Activated naive CD8-positive, alpha-beta T cell treated with anti-CD3 and anti-CD28 coated beads for 36 hours (primary cell): ENCODE measurements at regions not wholly inside any gene's neighbourhood (a gene's known extent, or its start where the extent isn't known, plus 50 kb on each side); places are given as distances from the start of the nearest gene placed in this dataset.

ENCODE experiments used
- DNase-seq: peaks from one replicate; pipeline ENCODE4 v3.0.0; 2021
- H3K27ac Mint-ChIP-seq: one replicate; pipeline ENCODE4 v1.8.0; 2022; ENCODE audit warnings: mild to moderate bottlenecking, moderate library complexity, mixed read lengths
- H3K27me3 Mint-ChIP-seq: one replicate; pipeline ENCODE4 v1.8.0; 2022; ENCODE audit warnings: mild to moderate bottlenecking, mixed read lengths
- H3K36me3 Mint-ChIP-seq: one replicate; pipeline ENCODE4 v1.8.0; 2021; ENCODE audit warnings: mild to moderate bottlenecking, mixed read lengths
- H3K4me1 Mint-ChIP-seq: one replicate; pipeline ENCODE4 v1.8.0; 2021; ENCODE audit warnings: mixed read lengths
- H3K4me3 Mint-ChIP-seq: one replicate; pipeline ENCODE4 v1.8.0; 2022; ENCODE audit warnings: mild to moderate bottlenecking, moderate library complexity, mixed read lengths
- H3K9me3 Mint-ChIP-seq: one replicate; pipeline ENCODE4 v1.8.0; 2022; ENCODE audit warnings: mixed read lengths

DNA sequence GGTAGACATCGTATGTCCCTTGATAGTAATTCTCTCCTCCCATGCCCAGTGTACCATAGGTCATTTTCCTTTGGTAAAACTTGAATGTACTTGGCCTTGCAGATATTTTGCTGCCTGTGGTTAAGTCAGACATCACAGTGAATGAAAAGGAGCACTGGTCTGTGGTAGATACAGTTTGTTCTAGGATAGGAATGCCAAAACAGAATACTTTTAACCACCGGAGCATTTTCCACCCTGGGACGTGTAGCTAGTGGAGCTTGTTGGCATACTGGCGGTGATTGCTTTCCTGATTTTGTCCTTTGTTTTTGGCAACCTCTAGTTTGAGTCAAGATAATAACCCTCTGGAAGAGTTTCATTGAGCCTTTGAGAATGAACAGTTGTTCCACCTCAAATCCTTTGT, 92.0 kb upstream of the BMPER start:
- H3K27me3 Mint-ChIP-seq = peaks cover 4% of the 10 kb centered on the region
- H3K36me3 Mint-ChIP-seq = peaks cover 1% of the 10 kb centered on the region
- peaks cover 4% of the 10 kb centered on the region for H3K9me3 Mint-ChIP-seq
- peaks cover 7% of the 10 kb centered on the region for H3K4me1 Mint-ChIP-seq
- H3K27ac Mint-ChIP-seq = no peak overlapping the region
- no peak overlapping the region for H3K4me3 Mint-ChIP-seq
- no peak for DNase-seq

GRCh38 chr7:33814400-33814799, 90.9 kb upstream of the BMPER start:
- no peak overlapping the region for H3K4me3 Mint-ChIP-seq
- H3K9me3 Mint-ChIP-seq = peaks cover 4% of the 10 kb centered on the region
- no peak overlapping the region for H3K27ac Mint-ChIP-seq
- DNase-seq = no peak
- H3K4me1 Mint-ChIP-seq = peaks cover 7% of the 10 kb centered on the region
- H3K36me3 Mint-ChIP-seq = peaks cover 1% of the 10 kb centered on the region
- peaks cover 4% of the 10 kb centered on the region for H3K27me3 Mint-ChIP-seq

DNA sequence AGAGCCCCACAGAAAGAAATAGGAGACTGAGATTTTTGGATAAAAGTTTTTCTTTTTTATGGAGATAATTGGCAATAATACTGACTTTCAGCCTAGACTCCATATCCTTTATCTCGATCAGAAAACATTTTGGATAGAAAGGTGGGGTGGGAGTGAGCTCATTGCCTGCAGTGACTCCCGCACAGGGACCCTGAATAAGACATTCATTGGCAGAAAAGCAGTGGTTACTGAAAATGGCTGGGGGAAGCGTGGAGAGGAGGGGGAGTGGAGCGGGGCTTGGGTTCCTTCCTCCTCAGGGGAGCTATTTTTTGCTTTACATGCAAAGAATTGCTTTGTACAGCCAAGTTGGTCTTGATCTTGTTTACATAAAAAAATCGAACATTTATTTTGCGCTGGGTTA, 90.4 kb upstream of the BMPER start:
- no peak for DNase-seq
- peaks cover 4% of the 10 kb centered on the region for H3K27me3 Mint-ChIP-seq
- no peak overlapping the region for H3K27ac Mint-ChIP-seq
- no peak overlapping the region for H3K4me3 Mint-ChIP-seq
- peaks cover 7% of the 10 kb centered on the region for H3K9me3 Mint-ChIP-seq
- H3K4me1 Mint-ChIP-seq = peaks cover 7% of the 10 kb centered on the region
- peaks cover 1% of the 10 kb centered on the region for H3K36me3 Mint-ChIP-seq

GRCh38 chr7:33815336-33815735, 90.0 kb upstream of the BMPER start:
- Mint-ChIP-seq H3K27ac (no peak overlapping the region), H3K36me3 (peaks cover 1% of the 10 kb centered on the region), H3K4me1 (peaks cover 7% of the 10 kb centered on the region), H3K4me3 (no peak overlapping the region), H3K9me3 (peaks cover 9% of the 10 kb centered on the region), H3K27me3 (peaks cover 4% of the 10 kb centered on the region)
- no peak for DNase-seq

- Mint-ChIP-seq H3K36me3 (peaks cover 1% of the 10 kb centered on the region), H3K27ac (no peak overlapping the region), H3K4me3 (no peak overlapping the region), H3K4me1 (peaks cover 7% of the 10 kb centered on the region), H3K9me3 (peaks cover 11% of the 10 kb centered on the region), H3K27me3 (peaks cover 4% of the 10 kb centered on the region)
- DNase-seq = no peak
Observed at GRCh38 chr7:33816106-33816505, 89.2 kb upstream of the BMPER start.

- Mint-ChIP-seq H3K27me3 (peaks cover 4% of the 10 kb centered on the region), H3K27ac (no peak overlapping the region), H3K9me3 (peaks cover 7% of the 10 kb centered on the region), H3K4me1 (peaks cover 5% of the 10 kb centered on the region), H3K4me3 (no peak overlapping the region), H3K36me3 (peaks cover 1% of the 10 kb centered on the region)
- no peak for DNase-seq
Observed at GRCh38 chr7:33819658-33820057, 85.7 kb upstream of the BMPER start.

DNA sequence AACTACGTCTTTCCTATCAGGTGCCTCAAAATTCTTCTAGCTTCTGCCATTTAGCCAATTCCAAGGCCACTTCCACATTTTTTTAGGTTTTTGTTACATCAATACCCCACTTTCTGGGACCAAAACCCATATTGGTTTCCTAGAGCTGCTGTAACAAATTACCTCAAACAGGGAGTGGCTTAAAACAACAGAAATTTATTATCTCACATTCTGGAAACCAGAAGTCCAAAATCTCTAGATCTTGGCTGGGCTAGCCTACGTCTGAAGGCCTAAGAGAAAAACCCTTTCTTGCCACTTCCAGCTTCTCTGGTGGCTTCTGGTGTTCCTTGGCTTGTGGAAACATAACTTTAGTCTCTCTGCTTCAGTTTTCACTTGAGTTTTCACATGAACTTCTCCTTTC, 85.1 kb upstream of the BMPER start:
- Mint-ChIP-seq H3K27me3 (no peaks in the 10 kb centered on the region), H3K4me1 (peaks cover 5% of the 10 kb centered on the region), H3K27ac (no peak overlapping the region), H3K4me3 (no peak overlapping the region), H3K36me3 (peaks cover 1% of the 10 kb centered on the region), H3K9me3 (peaks cover 7% of the 10 kb centered on the region)
- no peak for DNase-seq

DNA sequence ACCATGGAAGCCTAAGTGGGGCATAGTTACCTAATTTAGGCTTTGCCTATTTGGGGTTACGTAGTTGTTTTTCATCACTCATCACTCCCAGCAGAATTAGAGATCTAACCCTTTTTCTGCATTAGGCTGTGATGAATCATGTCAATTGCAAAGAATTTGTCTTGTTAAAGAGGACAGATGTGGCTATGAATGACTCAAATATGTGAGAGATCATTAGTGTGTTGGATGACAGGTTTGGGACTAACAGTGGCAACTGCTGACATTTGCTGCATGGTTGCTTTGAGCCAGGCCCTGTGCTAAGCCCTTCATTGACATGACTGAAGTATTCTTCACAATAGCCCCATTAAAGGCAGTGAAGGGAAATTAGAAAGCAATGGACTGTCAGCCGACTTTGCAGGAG, 83.4 kb upstream of the BMPER start:
- H3K4me3 Mint-ChIP-seq = no peak overlapping the region
- H3K4me1 Mint-ChIP-seq = no peaks in the 10 kb centered on the region

GRCh38 chr7:33823913-33824312, 81.4 kb upstream of the BMPER start:
- H3K27me3 Mint-ChIP-seq = no peaks in the 10 kb centered on the region
- no peaks in the 10 kb centered on the region for H3K4me1 Mint-ChIP-seq
- DNase-seq = no peak
- no peak overlapping the region for H3K4me3 Mint-ChIP-seq
- no peaks in the 10 kb centered on the region for H3K36me3 Mint-ChIP-seq
- no peak overlapping the region for H3K27ac Mint-ChIP-seq
- peaks cover 7% of the 10 kb centered on the region for H3K9me3 Mint-ChIP-seq

More for the DNA sequence above, 83.4 kb upstream of the BMPER start:
- DNase-seq = no peak
- peaks cover 7% of the 10 kb centered on the region for H3K9me3 Mint-ChIP-seq
- no peaks in the 10 kb centered on the region for H3K36me3 Mint-ChIP-seq
- H3K27me3 Mint-ChIP-seq = no peaks in the 10 kb centered on the region
- no peak overlapping the region for H3K27ac Mint-ChIP-seq

DNA sequence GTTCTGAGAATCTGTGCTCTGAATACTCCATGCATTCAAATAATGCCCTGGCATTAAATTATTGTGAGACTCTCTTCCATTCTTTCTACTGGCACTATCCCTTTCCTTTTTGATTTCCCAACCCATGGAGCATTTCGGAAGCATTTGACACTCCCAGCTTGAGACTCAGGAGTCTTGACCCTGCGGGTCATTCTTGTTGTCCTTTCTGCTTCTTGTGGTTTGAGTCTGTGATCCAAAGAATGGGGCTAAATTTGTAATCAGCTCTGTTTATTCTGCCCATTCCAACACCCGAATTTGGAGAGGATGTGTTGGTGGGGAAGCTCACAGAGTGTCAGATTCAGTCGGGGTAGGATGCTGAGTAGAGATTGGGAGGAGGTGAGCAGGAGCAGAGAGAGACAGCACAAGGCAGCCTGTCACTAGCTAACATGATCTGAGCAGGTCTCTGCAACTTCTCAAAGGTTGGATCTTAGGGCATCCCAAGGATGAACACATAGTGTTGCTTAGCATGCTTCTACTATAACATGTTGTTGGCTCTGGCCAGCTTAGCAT, 80.4 kb upstream of the BMPER start:
- DNase-seq = no peak
- H3K36me3 Mint-ChIP-seq = no peaks in the 10 kb centered on the region
- no peaks in the 10 kb centered on the region for H3K27me3 Mint-ChIP-seq
- H3K4me3 Mint-ChIP-seq = no peak overlapping the region
- H3K4me1 Mint-ChIP-seq = no peaks in the 10 kb centered on the region
- H3K27ac Mint-ChIP-seq = no peak overlapping the region
- H3K9me3 Mint-ChIP-seq = peaks cover 3% of the 10 kb centered on the region

DNA sequence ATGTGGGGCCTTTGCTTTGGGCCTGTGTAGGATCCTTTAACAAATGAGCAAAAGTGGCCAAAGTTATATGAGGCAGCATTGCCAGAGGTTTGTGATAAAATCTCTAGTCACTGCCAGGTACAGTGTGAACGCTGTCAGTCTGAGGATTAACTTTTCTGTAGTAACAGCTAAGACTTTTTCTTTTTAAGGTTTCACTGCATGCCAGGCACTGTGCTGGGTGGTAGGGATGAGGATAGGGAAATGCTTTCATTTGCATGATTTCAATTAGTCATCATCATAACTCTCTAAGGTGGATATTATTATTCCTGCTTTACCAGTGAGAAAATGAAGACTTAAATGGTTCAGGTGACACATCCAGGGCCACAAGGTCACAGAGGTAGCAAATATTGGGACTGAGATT, 79.7 kb upstream of the BMPER start:
- no peak for DNase-seq
- Mint-ChIP-seq H3K4me3 (no peak overlapping the region), H3K4me1 (no peaks in the 10 kb centered on the region), H3K27ac (no peak overlapping the region), H3K9me3 (no peaks in the 10 kb centered on the region), H3K27me3 (no peaks in the 10 kb centered on the region), H3K36me3 (no peaks in the 10 kb centered on the region)

GRCh38 chr7:33829536-33829935, 75.8 kb upstream of the BMPER start:
- no peak overlapping the region for H3K27ac Mint-ChIP-seq

DNA sequence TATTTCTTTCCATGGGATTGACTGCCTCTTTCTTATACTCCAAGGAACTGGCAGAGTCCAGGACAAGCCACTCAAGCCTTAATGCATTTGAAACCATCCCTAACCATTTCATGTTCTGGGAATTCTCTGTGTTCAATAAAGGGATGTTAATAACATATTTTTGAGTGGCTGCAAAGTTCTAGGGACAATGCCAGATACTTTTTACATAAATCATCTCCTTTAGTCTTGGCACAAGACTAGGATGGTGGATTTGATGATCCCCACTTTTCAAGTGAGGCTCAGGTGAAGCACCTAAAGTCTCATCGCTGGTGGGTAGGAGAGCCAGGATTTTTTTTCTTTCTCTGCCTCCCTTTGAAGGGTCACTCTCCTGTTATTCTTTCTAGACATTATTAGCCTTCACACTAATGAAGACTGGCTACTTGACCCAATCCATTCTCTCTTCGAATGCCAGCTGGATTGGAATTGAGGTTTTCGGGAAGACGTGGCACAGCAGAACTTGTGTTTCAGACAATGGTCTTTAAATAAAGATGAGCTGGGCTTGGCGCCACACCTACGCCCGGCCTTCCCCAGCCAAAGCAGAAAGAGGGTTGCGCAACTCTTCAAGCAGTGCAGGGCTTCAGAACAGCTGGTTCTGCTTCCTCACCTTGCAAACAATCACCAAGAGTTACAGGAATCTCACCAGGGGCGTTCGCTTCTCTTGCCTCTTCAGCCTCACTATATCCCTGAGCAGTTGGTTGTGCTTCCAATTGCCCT, 73.8 kb upstream of the BMPER start:
- no peak overlapping the region for H3K27ac Mint-ChIP-seq
- no peak overlapping the region for H3K4me3 Mint-ChIP-seq
- no peaks in the 10 kb centered on the region for H3K36me3 Mint-ChIP-seq
- H3K27me3 Mint-ChIP-seq = no peaks in the 10 kb centered on the region
- peaks cover under 1% of the 10 kb centered on the region for H3K9me3 Mint-ChIP-seq
- DNase-seq = no peak
- no peaks in the 10 kb centered on the region for H3K4me1 Mint-ChIP-seq

More at GRCh38 chr7:33829536-33829935, 75.8 kb upstream of the BMPER start:
- H3K9me3 Mint-ChIP-seq = no peaks in the 10 kb centered on the region
- no peaks in the 10 kb centered on the region for H3K4me1 Mint-ChIP-seq
- H3K36me3 Mint-ChIP-seq = no peaks in the 10 kb centered on the region
- no peaks in the 10 kb centered on the region for H3K27me3 Mint-ChIP-seq
- H3K4me3 Mint-ChIP-seq = no peak overlapping the region
- no peak for DNase-seq

DNA sequence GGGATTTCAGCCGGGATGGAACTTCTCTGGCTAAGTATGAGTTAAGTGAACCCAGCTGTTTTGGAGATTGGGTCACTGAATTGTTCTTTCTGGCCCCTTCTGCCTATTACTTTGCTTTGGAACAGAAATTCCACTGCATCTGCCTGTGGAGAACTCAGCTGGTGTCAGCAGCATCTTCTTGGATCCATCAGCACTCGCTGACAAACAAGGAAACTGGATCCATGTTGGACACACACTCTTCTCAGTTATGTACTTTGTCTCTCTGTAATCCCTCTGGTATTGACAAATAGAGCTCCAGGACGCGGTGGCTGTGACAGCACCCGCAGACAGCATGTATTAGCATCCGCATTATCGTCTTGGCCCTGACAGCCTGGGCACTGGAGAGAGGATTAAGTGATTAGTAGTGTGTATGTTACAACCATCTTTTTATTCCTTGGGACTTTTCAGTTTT, 73.0 kb upstream of the BMPER start:
- no peaks in the 10 kb centered on the region for H3K27me3 Mint-ChIP-seq
- H3K27ac Mint-ChIP-seq = no peak overlapping the region
- H3K4me3 Mint-ChIP-seq = no peak overlapping the region
- no peaks in the 10 kb centered on the region for H3K36me3 Mint-ChIP-seq
- peaks cover 3% of the 10 kb centered on the region for H3K9me3 Mint-ChIP-seq
- H3K4me1 Mint-ChIP-seq = no peaks in the 10 kb centered on the region
- DNase-seq = no peak

DNA sequence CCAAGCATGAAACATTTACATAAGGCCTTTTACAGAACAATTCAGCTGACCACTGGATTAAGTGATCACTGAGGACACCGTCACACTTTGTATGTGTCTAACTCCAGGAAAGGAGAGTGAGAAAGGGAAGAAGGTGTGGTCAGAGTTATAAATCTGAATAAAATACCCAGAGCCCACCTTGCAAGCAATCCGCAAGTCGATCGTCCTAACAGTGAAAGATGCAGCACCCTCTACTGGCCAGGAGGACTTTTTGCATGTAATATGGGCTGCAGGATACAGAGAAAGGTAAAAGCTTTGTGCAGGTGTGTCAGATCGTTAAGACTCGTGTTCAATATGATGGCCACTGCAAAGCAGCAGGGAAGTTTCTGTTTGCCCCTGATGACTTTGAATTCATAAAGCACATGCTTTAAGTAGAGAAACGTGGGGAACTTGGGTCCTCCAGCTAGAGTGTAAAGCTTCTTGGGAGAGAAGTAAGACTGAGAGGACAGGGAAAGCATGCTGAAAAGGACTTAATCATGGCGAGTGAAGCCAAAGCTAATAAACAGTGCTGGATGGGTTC, 68.5 kb upstream of the BMPER start:
- Mint-ChIP-seq H3K27me3 (no peaks in the 10 kb centered on the region), H3K36me3 (no peaks in the 10 kb centered on the region), H3K4me3 (no peak overlapping the region), H3K27ac (no peak overlapping the region), H3K9me3 (peaks cover 3% of the 10 kb centered on the region), H3K4me1 (no peaks in the 10 kb centered on the region)
- DNase-seq = peak; percentile 4

DNA sequence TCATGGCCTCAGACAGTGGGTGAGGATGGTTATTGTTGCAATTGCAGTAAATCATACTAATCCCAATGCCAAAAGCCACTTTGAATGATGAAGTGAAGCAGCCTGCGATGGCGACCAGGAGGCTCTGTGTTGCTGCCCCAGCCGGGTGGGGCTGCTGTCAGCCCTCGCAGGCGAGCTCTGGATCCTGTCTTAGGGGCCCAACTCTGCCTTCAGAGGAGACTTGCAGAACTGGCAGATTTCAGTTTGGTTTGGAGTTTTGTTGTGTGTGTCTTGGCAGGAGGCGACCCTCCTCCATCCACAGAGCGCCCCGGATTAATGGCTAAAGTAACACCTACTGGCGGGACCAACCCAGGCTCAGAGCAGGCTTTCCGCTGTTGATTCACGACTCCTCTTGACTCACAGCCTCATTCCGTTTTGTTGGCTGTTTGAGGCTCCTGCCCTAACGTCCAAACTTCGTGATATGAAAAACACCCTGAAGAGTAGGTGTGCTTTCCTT, 67.9 kb upstream of the BMPER start:
- Mint-ChIP-seq H3K36me3 (no peaks in the 10 kb centered on the region), H3K4me1 (no peaks in the 10 kb centered on the region), H3K9me3 (peaks cover 3% of the 10 kb centered on the region), H3K27ac (no peak overlapping the region), H3K4me3 (no peak overlapping the region), H3K27me3 (no peaks in the 10 kb centered on the region)
- DNase-seq = no peak
